GM19035 (cell line): ENCODE measurements at regions not wholly inside any gene's neighbourhood (a gene's known extent, or its start where the extent isn't known, plus 50 kb on each side); places are given as distances from the start of the nearest gene placed in this dataset.

ENCODE experiments used
- ATAC-seq: cut with Tn5 transposase; IDR thresholded peaks from one replicate; pipeline ENCODE4 v1.9.1; 2021; ENCODE audit not compliant: unreplicated experiment

- ATAC-seq, result no peak
Observed at GRCh38 chr11:127622686-127623085, 622.1 kb upstream of the KIRREL3 start.

DNA sequence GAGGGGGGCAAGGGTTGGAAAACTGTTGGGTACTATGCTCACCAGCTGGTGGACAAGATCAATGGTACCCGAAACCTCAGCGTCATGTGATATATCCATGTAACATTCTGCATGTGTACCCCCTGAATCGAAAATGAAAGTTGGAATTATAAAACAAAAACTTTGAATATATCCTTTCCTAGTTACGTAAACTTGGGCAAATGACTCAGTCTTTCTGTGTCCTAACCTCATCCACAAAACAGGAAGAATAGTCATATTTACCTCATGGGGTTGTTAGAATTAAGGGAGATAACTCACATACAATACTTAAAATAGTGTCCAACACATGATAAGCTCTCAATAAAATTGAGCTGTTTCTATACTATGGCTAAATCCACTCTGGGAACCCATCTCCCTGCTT, 620.1 kb upstream of the KIRREL3 start:
- no peak for ATAC-seq

GRCh38 chr11:127619946-127620345, 619.4 kb upstream of the KIRREL3 start:
- ATAC-seq, result no peak

GRCh38 chr11:127618721-127619120, 618.2 kb upstream of the KIRREL3 start:
- ATAC-seq, result no peak

- ATAC-seq, result no peak
Observed at GRCh38 chr11:127616158-127616557, 615.6 kb upstream of the KIRREL3 start.

DNA sequence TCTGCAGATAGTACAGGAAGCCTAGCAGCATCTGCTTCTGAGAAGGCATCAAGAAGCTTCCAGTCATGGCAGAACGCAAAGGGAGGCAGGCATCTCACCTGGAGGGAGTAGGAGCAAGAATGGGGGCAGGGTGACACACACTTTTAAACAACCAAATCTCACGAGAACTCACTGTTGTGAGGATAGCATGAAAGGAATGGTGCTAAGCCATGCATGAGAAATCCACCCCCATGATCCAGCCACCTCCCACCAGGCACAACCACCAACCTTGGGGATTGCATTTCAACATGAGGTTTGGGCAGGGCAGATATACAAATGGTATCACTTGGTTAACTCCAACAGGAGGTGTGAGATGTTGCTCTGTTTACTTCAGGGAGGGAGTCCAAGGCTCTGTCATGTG, 612.0 kb upstream of the KIRREL3 start:
- ATAC-seq, result no peak

- no peak for ATAC-seq
Observed at GRCh38 chr11:127609025-127609773, 608.6 kb upstream of the KIRREL3 start.

DNA sequence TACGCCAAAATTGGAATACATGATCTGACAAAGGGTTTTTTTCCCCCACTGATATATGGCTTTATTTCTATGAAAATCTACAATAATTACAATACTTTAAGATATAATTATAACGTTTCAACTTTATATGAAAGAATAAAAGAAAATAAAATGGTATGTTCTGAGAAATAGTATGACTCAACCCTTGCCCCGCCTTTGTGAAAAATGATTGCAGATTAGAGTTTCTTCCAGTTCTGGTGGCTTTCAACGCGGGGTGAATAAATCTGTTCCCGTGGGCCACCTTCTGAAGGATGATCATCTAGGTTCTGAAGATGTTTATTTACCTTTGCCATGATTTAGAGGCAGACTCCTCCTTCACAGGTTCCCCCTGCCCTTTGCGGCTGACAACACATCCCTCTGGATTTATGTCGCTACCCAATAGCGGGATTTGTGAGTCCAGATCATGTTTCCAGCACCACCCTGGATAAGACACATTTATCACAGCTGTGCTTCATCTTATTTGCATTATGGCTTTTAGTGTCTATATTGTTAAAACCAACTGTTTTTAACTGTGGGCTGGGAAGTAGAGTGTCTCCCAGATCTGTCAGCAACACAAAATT, 607.0 kb upstream of the KIRREL3 start:
- no peak for ATAC-seq

DNA sequence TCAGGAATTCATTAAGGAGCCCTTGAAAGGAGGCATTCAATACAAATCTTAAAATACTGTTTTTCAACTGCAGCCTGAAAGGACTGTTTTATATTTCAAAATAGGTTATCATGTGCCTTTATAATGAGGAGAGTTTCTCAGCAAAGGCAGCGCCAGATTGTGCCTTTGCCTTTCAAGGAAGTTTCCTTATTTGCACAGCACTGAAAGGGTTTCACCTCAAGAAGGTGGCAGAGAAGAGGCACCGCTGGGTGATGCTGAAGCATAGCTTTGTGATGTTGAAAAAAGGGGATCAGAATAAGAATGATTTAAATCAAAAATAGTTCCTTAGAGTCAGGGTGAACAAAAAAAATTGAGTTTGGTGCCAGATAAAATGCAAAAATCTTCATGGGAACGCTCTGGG, 601.0 kb upstream of the KIRREL3 start:
- no peak for ATAC-seq

- no peak for ATAC-seq
Observed at GRCh38 chr11:127600674-127601073, 600.1 kb upstream of the KIRREL3 start.

- no peak for ATAC-seq
Observed at GRCh38 chr11:127598476-127598875, 597.9 kb upstream of the KIRREL3 start.

DNA sequence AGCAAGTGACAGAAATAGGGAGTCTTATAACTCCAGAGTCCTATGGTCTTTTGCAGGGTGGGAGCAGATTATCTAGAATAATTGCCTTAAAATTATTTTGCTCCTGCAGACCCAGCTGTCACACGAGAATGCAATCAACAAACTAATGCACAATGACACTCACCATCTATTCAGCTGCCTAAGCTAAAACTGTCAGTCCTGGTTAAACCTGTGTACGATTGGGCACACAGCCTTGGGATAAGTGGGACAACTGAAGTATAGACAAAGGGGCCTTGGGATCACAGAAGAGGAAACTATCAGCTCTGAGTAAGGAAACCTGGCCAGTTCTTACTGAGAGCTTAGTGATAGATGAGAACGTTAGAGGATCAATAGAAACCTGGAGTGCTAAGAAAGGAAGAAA, 595.9 kb upstream of the KIRREL3 start:
- no peak for ATAC-seq

GRCh38 chr11:127592371-127592770, 591.8 kb upstream of the KIRREL3 start:
- no peak for ATAC-seq

DNA sequence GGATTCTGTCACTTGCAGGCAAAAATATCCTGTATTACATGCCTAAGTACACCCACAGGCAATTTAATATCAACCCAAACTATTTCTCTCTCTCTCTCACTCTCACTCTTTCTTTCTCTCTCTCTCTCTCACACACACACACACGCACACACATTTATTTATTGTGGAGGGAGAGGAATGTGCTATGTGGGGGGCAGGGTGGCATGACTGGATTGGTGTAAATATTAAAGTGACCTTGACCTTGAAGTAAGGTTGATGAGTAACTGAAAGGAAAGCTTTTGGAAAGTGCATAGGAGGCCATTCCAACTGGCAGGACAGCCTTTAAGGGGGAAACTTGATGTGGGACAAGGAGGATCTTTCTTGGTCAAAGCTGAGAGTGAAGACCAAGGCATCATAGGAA, 589.7 kb upstream of the KIRREL3 start:
- no peak for ATAC-seq

GRCh38 chr11:127588431-127588830, 587.9 kb upstream of the KIRREL3 start:
- no peak for ATAC-seq

DNA sequence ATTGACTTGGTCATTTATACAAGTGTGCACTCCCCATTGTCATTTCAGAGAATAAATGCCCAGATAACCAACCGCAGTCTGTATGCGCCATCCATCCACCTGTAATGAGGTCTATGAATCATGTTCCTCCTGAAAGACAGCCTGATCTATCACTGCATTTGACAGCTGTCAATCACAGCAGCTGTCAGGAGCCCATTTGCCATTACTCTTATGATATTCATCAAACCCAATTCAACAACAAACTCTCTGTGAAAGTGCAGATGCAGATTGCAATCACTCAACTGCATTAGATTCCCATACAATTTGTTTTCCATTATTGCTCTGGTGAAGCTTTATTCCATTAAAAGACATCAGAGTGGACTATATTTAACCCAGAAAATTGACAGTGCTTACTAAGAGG, 586.9 kb upstream of the KIRREL3 start:
- no peak for ATAC-seq

GRCh38 chr11:127576210-127576609, 575.6 kb upstream of the KIRREL3 start:
- ATAC-seq, result no peak

- ATAC-seq, result no peak
Observed at GRCh38 chr11:127574478-127574877, 573.9 kb upstream of the KIRREL3 start.

DNA sequence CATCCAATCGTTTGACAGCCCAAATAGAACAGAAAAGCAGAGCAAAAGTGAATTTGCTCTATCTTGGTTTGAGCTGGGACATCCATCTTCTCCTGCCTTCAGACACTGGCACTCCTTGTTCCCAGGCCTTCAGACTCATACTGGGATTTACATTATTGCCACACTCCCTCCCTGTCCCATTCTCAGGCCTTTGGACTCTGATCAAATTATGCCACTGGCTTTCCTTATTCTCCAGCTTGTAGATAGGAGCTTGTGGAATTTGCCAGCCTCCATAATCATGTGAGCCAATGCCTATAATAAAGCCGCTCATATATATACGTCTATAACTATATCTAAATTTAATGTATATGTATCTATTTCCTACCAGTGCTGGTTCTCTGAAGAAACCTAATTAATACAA, 568.3 kb upstream of the KIRREL3 start:
- ATAC-seq, result no peak

- no peak for ATAC-seq
Observed at GRCh38 chr11:127567237-127567932, 566.8 kb upstream of the KIRREL3 start.

DNA sequence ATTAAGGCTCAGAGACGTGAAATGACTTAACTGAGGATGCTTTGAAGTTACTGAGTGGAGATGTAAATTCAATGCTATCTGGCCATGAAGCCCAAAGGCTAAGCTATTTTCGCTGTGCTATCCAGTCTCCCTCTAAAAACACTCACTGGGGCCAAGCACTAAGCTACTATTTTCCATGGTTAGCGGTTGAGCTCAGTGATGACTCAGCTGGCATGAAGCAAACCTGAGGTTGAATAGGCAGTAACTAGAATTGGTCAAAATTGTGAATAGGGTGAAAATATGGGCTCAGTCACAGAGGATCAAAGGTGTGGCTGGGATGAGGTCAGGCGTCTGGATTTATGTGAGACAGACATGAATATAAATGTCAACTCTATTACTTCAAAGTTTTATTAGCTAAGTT, 564.2 kb upstream of the KIRREL3 start:
- no peak for ATAC-seq

GRCh38 chr11:127559978-127560377, 559.4 kb upstream of the KIRREL3 start:
- ATAC-seq, result no peak
